ENCODE measurements at regions not wholly inside any gene's neighbourhood (a gene's known extent, or its start where the extent isn't known, plus 50 kb on each side); places are given as distances from the start of the nearest gene placed in this dataset.

- no peaks in the 10 kb centered on the region for H3K36me3 ChIP-seq (ENCODE audit: insufficient read depth, low read length)
- DNase-seq (ENCODE audit: low read depth, low spot score) = no peak
- TF ChIP-seq EZH2 (IDR thresholded peaks at IDR 0.05) (no peak), FOXP2 (optimal IDR thresholded peaks at IDR 0.05; ENCODE audit: control extremely low read depth, extremely low read length, insufficient read depth) (no peak), POLR2AphosphoS5 (IDR thresholded peaks at IDR 0.05; ENCODE audit: borderline replicate concordance, low read depth, low read length) (no peak)
- H3K27ac ChIP-seq = no peak overlapping the region
- H3K9ac ChIP-seq (ENCODE audit: insufficient read length) = no peak overlapping the region
- no peak overlapping the region for H3K4me3 ChIP-seq
- H3K9me3 ChIP-seq (ENCODE audit: low read depth, low read length) = peaks cover 11% of the 10 kb centered on the region; the same call in 1 of the 2 replicates
Observed at GRCh38 chr13:78258304-78258703, 339.7 kb upstream of the EDNRB start.

GRCh38 chr13:78256484-78256883 is 337.9 kb upstream of the EDNRB start:
- Histone ChIP-seq H3K4me3 (no peak overlapping the region), H3K9me3 (ENCODE audit: low read depth, low read length) (peaks cover 11% of the 10 kb centered on the region; the same call in 1 of the 2 replicates), H3K9ac (ENCODE audit: insufficient read length) (no peak overlapping the region), H3K27ac (no peak overlapping the region), H3K36me3 (ENCODE audit: insufficient read depth, low read length) (no peaks in the 10 kb centered on the region)
- no peak for TF ChIP-seq POLR2AphosphoS5 (IDR thresholded peaks at IDR 0.05; ENCODE audit: borderline replicate concordance, low read depth, low read length)
- no peak for TF ChIP-seq EZH2 (IDR thresholded peaks at IDR 0.05)
- no peak for TF ChIP-seq FOXP2 (optimal IDR thresholded peaks at IDR 0.05; ENCODE audit: control extremely low read depth, extremely low read length, insufficient read depth)
- no peak for DNase-seq (ENCODE audit: low read depth, low spot score)

- Histone ChIP-seq H3K9ac (ENCODE audit: insufficient read length) (no peak overlapping the region), H3K36me3 (ENCODE audit: insufficient read depth, low read length) (no peaks in the 10 kb centered on the region), H3K9me3 (ENCODE audit: low read depth, low read length) (no peaks in the 10 kb centered on the region), H3K27ac (no peak overlapping the region), H3K4me3 (no peak overlapping the region)
- TF ChIP-seq EZH2 (IDR thresholded peaks at IDR 0.05) (no peak), POLR2AphosphoS5 (IDR thresholded peaks at IDR 0.05; ENCODE audit: borderline replicate concordance, low read depth, low read length) (no peak), FOXP2 (optimal IDR thresholded peaks at IDR 0.05; ENCODE audit: control extremely low read depth, extremely low read length, insufficient read depth) (no peak)
- DNase-seq (ENCODE audit: low read depth, low spot score) = no peak
Observed at GRCh38 chr13:78254113-78254512, 335.5 kb upstream of the EDNRB start.

- DNase-seq (ENCODE audit: low read depth, low spot score) = no peak
- H3K9me3 ChIP-seq (ENCODE audit: low read depth, low read length) = no peaks in the 10 kb centered on the region
- H3K9ac ChIP-seq (ENCODE audit: insufficient read length) = no peak overlapping the region
- no peaks in the 10 kb centered on the region for H3K36me3 ChIP-seq (ENCODE audit: insufficient read depth, low read length)
- TF ChIP-seq POLR2AphosphoS5 (IDR thresholded peaks at IDR 0.05; ENCODE audit: borderline replicate concordance, low read depth, low read length) = no peak
- no peak for TF ChIP-seq EZH2 (IDR thresholded peaks at IDR 0.05)
- no peak for TF ChIP-seq FOXP2 (optimal IDR thresholded peaks at IDR 0.05; ENCODE audit: control extremely low read depth, extremely low read length, insufficient read depth)
- no peak overlapping the region for H3K27ac ChIP-seq
- no peak overlapping the region for H3K4me3 ChIP-seq
Observed at GRCh38 chr13:78247362-78247761, 328.7 kb upstream of the EDNRB start.

GRCh38 chr13:78241278-78241919 is 322.8 kb upstream of the EDNRB start:
- H3K9me3 ChIP-seq (ENCODE audit: low read depth, low read length) = no peaks in the 10 kb centered on the region
- no peak overlapping the region for H3K4me3 ChIP-seq
- TF ChIP-seq EZH2 (IDR thresholded peaks at IDR 0.05) (no peak), POLR2AphosphoS5 (IDR thresholded peaks at IDR 0.05; ENCODE audit: borderline replicate concordance, low read depth, low read length) (no peak), FOXP2 (optimal IDR thresholded peaks at IDR 0.05; ENCODE audit: control extremely low read depth, extremely low read length, insufficient read depth) (no peak)
- H3K27ac ChIP-seq = no peak overlapping the region
- DNase-seq (ENCODE audit: low read depth, low spot score) = peak; percentile 35
- no peak overlapping the region for H3K9ac ChIP-seq (ENCODE audit: insufficient read length)
- no peaks in the 10 kb centered on the region for H3K36me3 ChIP-seq (ENCODE audit: insufficient read depth, low read length)

- no peak overlapping the region for H3K4me3 ChIP-seq
- no peak overlapping the region for H3K27ac ChIP-seq
- no peak overlapping the region for H3K9ac ChIP-seq (ENCODE audit: insufficient read length)
- no peaks in the 10 kb centered on the region for H3K9me3 ChIP-seq (ENCODE audit: low read depth, low read length)
- no peak for TF ChIP-seq POLR2AphosphoS5 (IDR thresholded peaks at IDR 0.05; ENCODE audit: borderline replicate concordance, low read depth, low read length)
- no peak for TF ChIP-seq FOXP2 (optimal IDR thresholded peaks at IDR 0.05; ENCODE audit: control extremely low read depth, extremely low read length, insufficient read depth)
- TF ChIP-seq EZH2 (IDR thresholded peaks at IDR 0.05) = no peak
- no peaks in the 10 kb centered on the region for H3K36me3 ChIP-seq (ENCODE audit: insufficient read depth, low read length)
- no peak for DNase-seq (ENCODE audit: low read depth, low spot score)
Observed at GRCh38 chr13:78239714-78240113, 321.1 kb upstream of the EDNRB start.

- no peak overlapping the region for H3K27ac ChIP-seq
- no peak overlapping the region for H3K4me3 ChIP-seq
- no peaks in the 10 kb centered on the region for H3K36me3 ChIP-seq (ENCODE audit: insufficient read depth, low read length)
- TF ChIP-seq FOXP2 (optimal IDR thresholded peaks at IDR 0.05; ENCODE audit: control extremely low read depth, extremely low read length, insufficient read depth) = no peak
- no peak for TF ChIP-seq EZH2 (IDR thresholded peaks at IDR 0.05)
- no peak for TF ChIP-seq POLR2AphosphoS5 (IDR thresholded peaks at IDR 0.05; ENCODE audit: borderline replicate concordance, low read depth, low read length)
- H3K9me3 ChIP-seq (ENCODE audit: low read depth, low read length) = no peaks in the 10 kb centered on the region
- H3K9ac ChIP-seq (ENCODE audit: insufficient read length) = no peak overlapping the region
- no peak for DNase-seq (ENCODE audit: low read depth, low spot score)
Observed at GRCh38 chr13:78238911-78239310, 320.3 kb upstream of the EDNRB start.

GRCh38 chr13:78228940-78229339 is 310.3 kb upstream of the EDNRB start:
- Histone ChIP-seq H3K27ac (no peak overlapping the region), H3K36me3 (ENCODE audit: insufficient read depth, low read length) (no peaks in the 10 kb centered on the region), H3K9me3 (ENCODE audit: low read depth, low read length) (no peaks in the 10 kb centered on the region), H3K4me3 (no peak overlapping the region), H3K9ac (ENCODE audit: insufficient read length) (no peak overlapping the region)
- no peak for DNase-seq (ENCODE audit: low read depth, low spot score)
- TF ChIP-seq EZH2 (IDR thresholded peaks at IDR 0.05) = no peak
- TF ChIP-seq POLR2AphosphoS5 (IDR thresholded peaks at IDR 0.05; ENCODE audit: borderline replicate concordance, low read depth, low read length) = no peak
- TF ChIP-seq FOXP2 (optimal IDR thresholded peaks at IDR 0.05; ENCODE audit: control extremely low read depth, extremely low read length, insufficient read depth) = no peak

GRCh38 chr13:78228211-78228610 is 309.6 kb upstream of the EDNRB start:
- no peak for DNase-seq (ENCODE audit: low read depth, low spot score)
- TF ChIP-seq POLR2AphosphoS5 (IDR thresholded peaks at IDR 0.05; ENCODE audit: borderline replicate concordance, low read depth, low read length) = no peak
- no peak for TF ChIP-seq FOXP2 (optimal IDR thresholded peaks at IDR 0.05; ENCODE audit: control extremely low read depth, extremely low read length, insufficient read depth)
- no peak for TF ChIP-seq EZH2 (IDR thresholded peaks at IDR 0.05)
- no peaks in the 10 kb centered on the region for H3K9me3 ChIP-seq (ENCODE audit: low read depth, low read length)
- H3K9ac ChIP-seq (ENCODE audit: insufficient read length) = no peak overlapping the region
- no peak overlapping the region for H3K4me3 ChIP-seq
- H3K36me3 ChIP-seq (ENCODE audit: insufficient read depth, low read length) = no peaks in the 10 kb centered on the region
- no peak overlapping the region for H3K27ac ChIP-seq
